Nephron progenitor cell (in vitro differentiated cells): ENCODE measurements at regions not wholly inside any gene's neighbourhood (a gene's known extent, or its start where the extent isn't known, plus 50 kb on each side); places are given as distances from the start of the nearest gene placed in this dataset.
"Not testable (repeated sequence)": the region's sequence is repeated elsewhere in the genome, so short reads cannot be mapped to it uniquely, and the experiment has no call there.

ENCODE experiments used
- DNase-seq: peaks from one replicate; pipeline ENCODE4 v3.0.0; 2021
- H3K27ac Mint-ChIP-seq: 2 replicates; pipeline ENCODE4 v1.8.0; 2021; ENCODE audit warnings: mild to moderate bottlenecking, moderate library complexity, mixed read lengths
- H3K27me3 Mint-ChIP-seq: 2 replicates; pipeline ENCODE4 v1.8.0; 2021; ENCODE audit warnings: mild to moderate bottlenecking, low read depth, mixed read lengths; ENCODE audit not compliant: poor library complexity
- H3K36me3 Mint-ChIP-seq: 2 replicates; pipeline ENCODE4 v1.8.0; 2021; ENCODE audit warnings: low read depth, mixed read lengths
- H3K4me1 Mint-ChIP-seq: 2 replicates; pipeline ENCODE4 v1.8.0; 2021; ENCODE audit warnings: mixed read lengths
- H3K4me3 Mint-ChIP-seq: 2 replicates; pipeline ENCODE4 v1.8.0; 2021; ENCODE audit warnings: mild to moderate bottlenecking, moderate library complexity, mixed read lengths
- H3K9me3 Mint-ChIP-seq: 2 replicates; pipeline ENCODE4 v1.8.0; 2021; ENCODE audit warnings: mild to moderate bottlenecking, moderate library complexity, mixed read lengths
- CTCF ChIP-seq: fragments of 200-600 bp; sonication (generic); IDR thresholded peaks from 2 replicates; pipeline ENCODE4 v1.5.0; 2021; ENCODE audit warnings: antibody characterized with exemption

- no peaks in the 10 kb centered on the region for H3K36me3 Mint-ChIP-seq
- H3K4me1 Mint-ChIP-seq = peaks cover 51% of the 10 kb centered on the region
- H3K9me3 Mint-ChIP-seq = peaks cover 10% of the 10 kb centered on the region
- peaks cover 11% of the 10 kb centered on the region for H3K27me3 Mint-ChIP-seq
- peak; percentile 52 for DNase-seq
- no peak overlapping the region for H3K4me3 Mint-ChIP-seq
- TF ChIP-seq CTCF = no peak
- peak overlapping the region; percentile 94 for H3K27ac Mint-ChIP-seq
Observed at GRCh38 chr1:30525971-30526651, 197.3 kb downstream of the MATN1 start.

- Mint-ChIP-seq H3K4me3 (no peak overlapping the region), H3K36me3 (no peaks in the 10 kb centered on the region), H3K9me3 (peaks cover 10% of the 10 kb centered on the region), H3K4me1 (peaks cover 52% of the 10 kb centered on the region), H3K27ac (no peak overlapping the region), H3K27me3 (peaks cover 15% of the 10 kb centered on the region)
- no peak for DNase-seq
- no peak for TF ChIP-seq CTCF
Observed at GRCh38 chr1:30525631-30525970, 197.8 kb downstream of the MATN1 start.

- TF ChIP-seq CTCF = no peak
- H3K4me1 Mint-ChIP-seq = peaks cover 52% of the 10 kb centered on the region
- no peak overlapping the region for H3K4me3 Mint-ChIP-seq
- peaks cover 14% of the 10 kb centered on the region for H3K27me3 Mint-ChIP-seq
- H3K9me3 Mint-ChIP-seq = peaks cover 10% of the 10 kb centered on the region
- H3K36me3 Mint-ChIP-seq = no peaks in the 10 kb centered on the region
- no peak for DNase-seq
- H3K27ac Mint-ChIP-seq = no peak overlapping the region
Observed at GRCh38 chr1:30524840-30525617, 198.4 kb downstream of the MATN1 start.

- H3K27ac Mint-ChIP-seq, H3K36me3 Mint-ChIP-seq, H3K9me3 Mint-ChIP-seq, H3K4me3 Mint-ChIP-seq, DNase-seq: not testable (repeated sequence)
- peaks cover 52% of the 10 kb centered on the region for H3K4me1 Mint-ChIP-seq
- peaks cover 14% of the 10 kb centered on the region for H3K27me3 Mint-ChIP-seq
Observed at GRCh38 chr1:30524025-30524555, 199.3 kb downstream of the MATN1 start.

- no peaks in the 10 kb centered on the region for H3K36me3 Mint-ChIP-seq
- H3K4me1 Mint-ChIP-seq = peaks cover 52% of the 10 kb centered on the region
- peaks cover 14% of the 10 kb centered on the region for H3K27me3 Mint-ChIP-seq
- no peak for TF ChIP-seq CTCF
- no peak for DNase-seq
- H3K27ac Mint-ChIP-seq = no peak overlapping the region
- H3K4me3 Mint-ChIP-seq = no peak overlapping the region
- H3K9me3 Mint-ChIP-seq = no peaks in the 10 kb centered on the region
Observed at GRCh38 chr1:30523055-30524020, 200.0 kb downstream of the MATN1 start.
